ENCODE measurements at regions not wholly inside any gene's neighbourhood (a gene's known extent, or its start where the extent isn't known, plus 50 kb on each side); places are given as distances from the start of the nearest gene placed in this dataset.

GRCh38 chr3:106578911-106579310 is 710.1 kb upstream of the CBLB start:
- TF ChIP-seq CTCF (IDR thresholded peaks at IDR 0.05): no peak
- Histone ChIP-seq H3K36me3 (no peaks in the 10 kb centered on the region), H3K27ac (no peak overlapping the region), H3K27me3 (no peaks in the 10 kb centered on the region), H3K4me1 (no peaks in the 10 kb centered on the region), H3K9me3 (no peaks in the 10 kb centered on the region), H3K4me3 (no peak overlapping the region)
- no peak for DNase-seq
- FAIRE-seq: no peak
- no peak for ATAC-seq
- intact Hi-C loops (cut with DNase I): no loop called here
- 55 to 78% methylated on average over 1 of the region's 1 CpG for WGBS, 2 donors

- H3K27me3 ChIP-seq: no peaks in the 10 kb centered on the region
- ATAC-seq: no peak
These were observed 713.3 kb upstream of the CBLB start for GRCh38 chr3:106582151-106582550.

GRCh38 chr3:106587551-106587950 is 718.7 kb upstream of the CBLB start:
- TF ChIP-seq CTCF (IDR thresholded peaks at IDR 0.05): no peak
- Histone ChIP-seq H3K4me1 (no peaks in the 10 kb centered on the region), H3K9me3 (no peaks in the 10 kb centered on the region), H3K27me3 (no peaks in the 10 kb centered on the region), H3K27ac (no peak overlapping the region), H3K4me3 (no peak overlapping the region), H3K36me3 (no peaks in the 10 kb centered on the region)
- FAIRE-seq (no peak), DNase-seq (no peak), ATAC-seq (no peak)
- 64 to 73% methylated on average over 6 of the region's 6 CpGs for WGBS, 2 donors
- intact Hi-C loops (cut with DNase I): no loop called here

More at GRCh38 chr3:106582151-106582550, 713.3 kb upstream of the CBLB start:
- Histone ChIP-seq H3K9me3 (no peaks in the 10 kb centered on the region), H3K4me1 (no peaks in the 10 kb centered on the region), H3K27ac (no peak overlapping the region), H3K36me3 (no peaks in the 10 kb centered on the region), H3K4me3 (no peak overlapping the region)
- DNase-seq: no peak
- intact Hi-C loops (cut with DNase I): no loop called here
- no peak for FAIRE-seq
- no peak for TF ChIP-seq CTCF (IDR thresholded peaks at IDR 0.05)
- WGBS, 2 donors: 43 to 61% methylated on average over 3 of the region's 3 CpGs

GRCh38 chr3:106588739-106589138 is 719.9 kb upstream of the CBLB start:
- DNase-seq (no peak), ATAC-seq (no peak), FAIRE-seq (no peak)
- H3K36me3 ChIP-seq: no peaks in the 10 kb centered on the region
- WGBS, 2 donors: 76 to 86% methylated on average over 1 of the region's 1 CpG
- intact Hi-C loops (cut with DNase I): no loop called here
- TF ChIP-seq CTCF (IDR thresholded peaks at IDR 0.05): no peak
- H3K27me3 ChIP-seq: no peaks in the 10 kb centered on the region
- H3K4me3 ChIP-seq: no peak overlapping the region
- H3K4me1 ChIP-seq: no peaks in the 10 kb centered on the region
- no peak overlapping the region for H3K27ac ChIP-seq
- H3K9me3 ChIP-seq: no peaks in the 10 kb centered on the region

- intact Hi-C loops (cut with DNase I): no loop called here
- no peak overlapping the region for H3K27ac ChIP-seq
- no peaks in the 10 kb centered on the region for H3K9me3 ChIP-seq
- 72 to 74% methylated on average over 5 of the region's 5 CpGs for WGBS, 2 donors
- no peak for ATAC-seq
- H3K4me3 ChIP-seq: no peak overlapping the region
- H3K4me1 ChIP-seq: no peaks in the 10 kb centered on the region
- DNase-seq: no peak
- H3K27me3 ChIP-seq: no peaks in the 10 kb centered on the region
- FAIRE-seq: no peak
- TF ChIP-seq CTCF (IDR thresholded peaks at IDR 0.05): no peak
- H3K36me3 ChIP-seq: no peaks in the 10 kb centered on the region
These were observed 720.6 kb upstream of the CBLB start for GRCh38 chr3:106589311-106589942.

Data from pancreas (tissue), 10 donors.